T-helper 1 cell treated with Interleukin-12 subunit alpha and Interleukin-12 subunit beta and Interleukin-4 antibody, amounts not matched to agents 30 ng/mL and 1 ng/mL, for 36 hours (primary cell): ENCODE measurements at regions not wholly inside any gene's neighbourhood (a gene's known extent, or its start where the extent isn't known, plus 50 kb on each side); places are given as distances from the start of the nearest gene placed in this dataset.

Experiments used
- intact Hi-C: fragments of 100-400 bp; cut with micrococcal nuclease; formaldehyde crosslinking; loops from one replicate; pipeline ENCODE4 v1.15.1; 2024

GRCh38 chr13:85313761-85314503 lies 485.3 kb downstream of the SLITRK6 start:
- intact Hi-C loops: no loop called here

- intact Hi-C loops: no loop called here
These were observed 487.1 kb downstream of the SLITRK6 start for GRCh38 chr13:85312071-85312470.

- intact Hi-C loops: no loop called here
These were observed 495.6 kb downstream of the SLITRK6 start for GRCh38 chr13:85303630-85304029.

- intact Hi-C loops: no loop called here
These were observed 500.8 kb downstream of the SLITRK6 start for GRCh38 chr13:85298387-85298924.

GRCh38 chr13:85288698-85289097 lies 510.5 kb downstream of the SLITRK6 start:
- intact Hi-C loops: no loop called here

- intact Hi-C loops: no loop called here
These were observed 511.7 kb downstream of the SLITRK6 start for GRCh38 chr13:85287528-85287927.

- intact Hi-C loops: no loop called here
These were observed 513.1 kb downstream of the SLITRK6 start for GRCh38 chr13:85286081-85286480.

- intact Hi-C loops: no loop called here
These were observed 514.9 kb downstream of the SLITRK6 start for GRCh38 chr13:85284349-85284748.

GRCh38 chr13:85283408-85283807 lies 515.8 kb downstream of the SLITRK6 start:
- intact Hi-C loops: no loop called here

- intact Hi-C loops: no loop called here
These were observed 516.3 kb downstream of the SLITRK6 start for GRCh38 chr13:85282876-85283275.

- intact Hi-C loops: no loop called here
These were observed 520.4 kb downstream of the SLITRK6 start for GRCh38 chr13:85278851-85279250.

- intact Hi-C loops: no loop called here
These were observed 521.5 kb downstream of the SLITRK6 start for GRCh38 chr13:85277748-85278147.

- intact Hi-C loops: no loop called here
These were observed 532.4 kb downstream of the SLITRK6 start for GRCh38 chr13:85266771-85267170.

GRCh38 chr13:85266331-85266730 lies 532.9 kb downstream of the SLITRK6 start:
- intact Hi-C loops: no loop called here

- intact Hi-C loops: no loop called here
These were observed 533.9 kb downstream of the SLITRK6 start for GRCh38 chr13:85265296-85265695.

- intact Hi-C loops: no loop called here
These were observed 536.7 kb downstream of the SLITRK6 start for GRCh38 chr13:85262499-85262898.

- intact Hi-C loops: no loop called here
These were observed 537.4 kb downstream of the SLITRK6 start for GRCh38 chr13:85261757-85262346.

GRCh38 chr13:85260896-85261295 lies 538.3 kb downstream of the SLITRK6 start:
- intact Hi-C loops: no loop called here

- intact Hi-C loops: no loop called here
These were observed 543.2 kb downstream of the SLITRK6 start for GRCh38 chr13:85255978-85256377.

- intact Hi-C loops: no loop called here
These were observed 544.6 kb downstream of the SLITRK6 start for GRCh38 chr13:85254641-85255040.

GRCh38 chr13:85249151-85249550 lies 550.1 kb downstream of the SLITRK6 start:
- intact Hi-C loops: no loop called here

GRCh38 chr13:85247780-85248179 lies 551.4 kb downstream of the SLITRK6 start:
- intact Hi-C loops: no loop called here

- intact Hi-C loops: no loop called here
These were observed 555.4 kb downstream of the SLITRK6 start for GRCh38 chr13:85243831-85244230.
